Thoracic aorta (tissue), 2 donors: ENCODE measurements at regions not wholly inside any gene's neighbourhood (a gene's known extent, or its start where the extent isn't known, plus 50 kb on each side); places are given as distances from the start of the nearest gene placed in this dataset.
"Not testable (repeated sequence)": the region's sequence is repeated elsewhere in the genome, so short reads cannot be mapped to it uniquely, and the experiment has no call there.

Source experiments
- ATAC-seq: fragments of 150-250 bp; one replicate; pipeline ENCODE4 v1.8.0; 2017; ENCODE audit warnings: low read depth; ENCODE audit not compliant: insufficient number of reproducible peaks, low FRiP score
- DNase-seq: peaks from one replicate; pipeline ENCODE4 v3.0.0-alpha.2; 2020; ENCODE audit warnings: low spot score
- H3K27ac ChIP-seq, 2 donors: fragments of 200-600 bp; sonication (generic); 1 replicate in 1 of 2; 2 replicates in 1 of 2; pipeline ENCODE4 v1.5.1; 2016; ENCODE audit warnings: mild to moderate bottlenecking in 2 of 2, moderate library complexity in 2 of 2
- H3K27me3 ChIP-seq: fragments of 200-600 bp; sonication (generic); replicated peaks from 2 replicates; pipeline ENCODE4 v1.6.0; 2016; ENCODE audit warnings: mild to moderate bottlenecking; ENCODE audit not compliant: insufficient read depth
- H3K36me3 ChIP-seq: fragments of 200-600 bp; sonication (generic); one replicate; pipeline ENCODE4 v1.5.1; 2016
- H3K4me1 ChIP-seq, 2 donors: fragments of 200-600 bp; sonication (generic); 1 replicate in 1 of 2; 2 replicates in 1 of 2; pipeline versions ENCODE4 v1.5.1 to v1.6.0; 2016; ENCODE audit warnings: low read depth in 2 of 2, mild to moderate bottlenecking in 1 of 2; ENCODE audit not compliant: control insufficient read depth in 1 of 2
- H3K4me3 ChIP-seq: fragments of 200-600 bp; sonication (generic); 2 replicates; pipeline ENCODE4 v1.5.1; 2016; ENCODE audit warnings: mild to moderate bottlenecking
- H3K9me3 ChIP-seq: fragments of 200-600 bp; sonication (generic); 2 replicates; pipeline ENCODE4 v1.5.1; 2016
- TF ChIP-seq, protein P1 (sequence below): fragments of 200-600 bp; sonication (generic); IDR thresholded peaks from one replicate; pipeline ENCODE4 v1.5.1; 2019; ENCODE audit warnings: antibody characterized with exemption

DNA sequence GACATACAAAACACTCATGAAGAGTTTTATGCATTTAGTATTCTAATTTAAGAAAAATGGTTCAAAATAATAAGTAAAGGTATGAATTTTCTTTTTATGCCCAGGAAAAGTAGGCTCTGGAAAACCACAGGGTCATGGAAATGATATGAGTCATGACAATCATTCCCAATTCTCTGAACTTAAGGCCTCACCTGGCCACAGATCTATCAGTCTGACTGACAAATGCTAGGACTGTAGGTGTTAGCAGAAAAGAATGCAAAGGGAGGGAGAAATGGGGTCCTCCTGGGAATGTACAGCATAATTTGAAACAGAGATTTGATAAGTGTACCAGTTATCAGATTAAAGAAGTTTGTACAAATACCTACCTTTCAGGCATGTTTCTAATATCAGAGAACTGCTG, 270.5 kb upstream of the ARSJ start:
- no peak overlapping the region for H3K27ac ChIP-seq
- H3K36me3 ChIP-seq = no peaks in the 10 kb centered on the region
- H3K27me3 ChIP-seq = no peaks in the 10 kb centered on the region
- DNase-seq (no peak), ATAC-seq (no peak)
- H3K4me1 ChIP-seq = no peaks in the 10 kb centered on the region
- no peaks in the 10 kb centered on the region for H3K9me3 ChIP-seq
- TF ChIP-seq, protein P1, sequence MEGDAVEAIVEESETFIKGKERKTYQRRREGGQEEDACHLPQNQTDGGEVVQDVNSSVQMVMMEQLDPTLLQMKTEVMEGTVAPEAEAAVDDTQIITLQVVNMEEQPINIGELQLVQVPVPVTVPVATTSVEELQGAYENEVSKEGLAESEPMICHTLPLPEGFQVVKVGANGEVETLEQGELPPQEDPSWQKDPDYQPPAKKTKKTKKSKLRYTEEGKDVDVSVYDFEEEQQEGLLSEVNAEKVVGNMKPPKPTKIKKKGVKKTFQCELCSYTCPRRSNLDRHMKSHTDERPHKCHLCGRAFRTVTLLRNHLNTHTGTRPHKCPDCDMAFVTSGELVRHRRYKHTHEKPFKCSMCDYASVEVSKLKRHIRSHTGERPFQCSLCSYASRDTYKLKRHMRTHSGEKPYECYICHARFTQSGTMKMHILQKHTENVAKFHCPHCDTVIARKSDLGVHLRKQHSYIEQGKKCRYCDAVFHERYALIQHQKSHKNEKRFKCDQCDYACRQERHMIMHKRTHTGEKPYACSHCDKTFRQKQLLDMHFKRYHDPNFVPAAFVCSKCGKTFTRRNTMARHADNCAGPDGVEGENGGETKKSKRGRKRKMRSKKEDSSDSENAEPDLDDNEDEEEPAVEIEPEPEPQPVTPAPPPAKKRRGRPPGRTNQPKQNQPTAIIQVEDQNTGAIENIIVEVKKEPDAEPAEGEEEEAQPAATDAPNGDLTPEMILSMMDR = no peak
- no peak overlapping the region for H3K4me3 ChIP-seq

DNA sequence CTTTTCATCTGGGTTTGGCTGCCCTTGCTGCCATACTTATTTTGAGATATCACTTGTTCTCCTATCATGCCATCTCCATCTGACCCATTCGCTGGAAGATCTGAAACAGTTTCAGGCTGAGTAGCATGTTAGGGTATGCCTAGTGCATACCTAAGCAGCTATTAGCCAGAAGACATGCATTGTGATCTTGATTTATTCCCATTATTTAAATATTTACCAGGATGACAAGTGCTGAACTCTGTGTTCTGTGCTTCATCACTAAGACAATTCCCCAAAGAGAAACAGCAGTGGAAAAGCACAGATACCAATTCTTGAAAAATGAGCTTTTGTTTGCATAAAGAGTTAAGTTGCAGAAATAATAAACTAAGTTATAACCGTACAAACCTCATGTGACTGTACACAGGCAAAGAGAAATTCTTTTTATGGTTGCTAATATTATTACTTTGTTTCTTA, 271.0 kb upstream of the ARSJ start:
- ATAC-seq (no peak), DNase-seq (no peak)
- Histone ChIP-seq H3K9me3 (no peaks in the 10 kb centered on the region), H3K27ac (no peak overlapping the region), H3K4me1 (no peaks in the 10 kb centered on the region), H3K27me3 (no peaks in the 10 kb centered on the region), H3K4me3 (no peak overlapping the region), H3K36me3 (no peaks in the 10 kb centered on the region)
- TF ChIP-seq, protein P1 = no peak

DNA sequence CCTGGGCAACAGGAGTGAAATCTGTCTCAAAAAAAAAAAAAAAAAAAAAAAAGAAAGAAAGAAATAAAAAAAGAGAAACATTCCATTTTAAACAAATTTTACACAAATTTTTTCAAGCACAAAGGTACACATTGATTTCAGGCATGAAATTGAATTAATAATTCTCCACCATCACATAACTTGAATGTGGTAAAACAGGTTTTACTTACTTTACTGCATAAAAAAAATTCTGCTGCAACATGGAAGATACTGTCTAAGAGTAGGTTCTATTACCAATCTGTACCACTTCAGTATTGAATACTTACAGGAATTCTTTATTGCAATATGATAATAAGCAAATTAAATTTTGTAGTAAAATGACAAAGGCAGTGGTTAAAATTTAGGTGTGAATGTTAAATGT, 271.6 kb upstream of the ARSJ start:
- Histone ChIP-seq H3K27me3 (no peaks in the 10 kb centered on the region), H3K36me3 (no peaks in the 10 kb centered on the region), H3K9me3 (no peaks in the 10 kb centered on the region), H3K4me3 (no peak overlapping the region), H3K4me1 (no peaks in the 10 kb centered on the region), H3K27ac (no peak overlapping the region)
- no peak for DNase-seq
- ATAC-seq = no peak
- TF ChIP-seq, protein P1 = no peak

DNA sequence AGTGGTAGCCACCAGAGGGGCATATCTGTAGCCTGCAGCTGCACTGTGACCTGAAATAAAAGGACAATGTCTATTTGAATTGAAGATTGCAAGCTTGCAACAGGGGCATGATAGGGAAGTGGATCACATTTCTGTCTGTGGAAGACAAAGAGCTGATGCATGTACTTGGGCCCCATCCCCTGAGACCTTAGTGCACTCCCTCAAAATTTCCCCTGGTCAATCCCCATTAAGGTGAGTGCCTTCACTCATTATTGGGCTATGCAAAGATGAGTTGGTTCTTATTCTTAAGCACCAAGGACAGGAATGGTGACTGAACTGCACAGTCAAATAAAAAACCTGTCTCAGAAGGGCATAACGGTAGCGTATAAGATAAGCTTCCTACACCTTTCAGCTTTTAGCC, 273.1 kb upstream of the ARSJ start:
- no peaks in the 10 kb centered on the region for H3K4me1 ChIP-seq
- no peaks in the 10 kb centered on the region for H3K9me3 ChIP-seq
- H3K27ac ChIP-seq = no peak overlapping the region
- no peaks in the 10 kb centered on the region for H3K36me3 ChIP-seq
- H3K4me3 ChIP-seq = no peak overlapping the region
- no peaks in the 10 kb centered on the region for H3K27me3 ChIP-seq
- DNase-seq (no peak), ATAC-seq (no peak)
- TF ChIP-seq, protein P1 = no peak

DNA sequence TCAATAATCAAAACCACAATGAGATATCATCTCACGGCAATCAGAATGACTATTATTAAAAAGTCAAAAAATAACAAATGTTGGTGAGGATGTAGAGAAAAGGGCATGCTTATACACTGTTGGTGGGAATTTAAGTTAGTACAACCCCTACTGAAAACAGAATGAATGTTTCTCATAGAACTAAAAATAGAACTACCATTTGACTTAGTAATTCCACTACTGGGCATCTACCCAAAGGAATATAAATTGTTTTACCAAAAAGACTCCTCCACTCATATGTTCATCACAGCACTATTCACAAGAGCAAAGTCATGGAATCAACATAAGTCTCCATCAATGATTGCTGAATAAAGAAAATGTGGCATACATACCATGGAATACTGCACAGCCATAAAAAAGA, 278.1 kb upstream of the ARSJ start:
- no peaks in the 10 kb centered on the region for H3K36me3 ChIP-seq
- ATAC-seq (no peak), DNase-seq (no peak)
- H3K27ac ChIP-seq = no peak overlapping the region
- TF ChIP-seq, protein P1 = no peak
- H3K4me3 ChIP-seq = no peak overlapping the region
- H3K9me3 ChIP-seq = no peaks in the 10 kb centered on the region
- H3K4me1 ChIP-seq = no peaks in the 10 kb centered on the region
- no peaks in the 10 kb centered on the region for H3K27me3 ChIP-seq

DNA sequence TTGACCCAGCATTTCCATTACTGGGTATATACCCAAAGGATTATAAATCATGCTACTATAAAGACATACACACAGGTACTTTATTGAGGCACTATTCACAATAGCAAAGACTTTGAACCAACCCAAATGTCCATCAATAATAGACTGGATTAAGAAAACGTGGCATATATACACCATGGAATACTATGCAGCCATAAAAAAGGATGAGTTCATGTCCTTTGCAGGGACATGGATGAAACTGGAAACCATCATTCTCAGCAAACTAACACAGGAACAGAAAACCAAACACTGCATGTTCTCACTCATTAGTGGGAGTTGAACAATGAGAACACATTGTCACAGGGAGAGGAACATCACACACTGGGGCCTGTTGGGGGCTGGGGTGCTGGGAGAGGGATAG, 283.0 kb upstream of the ARSJ start:
- not testable (repeated sequence) for ATAC-seq, H3K27ac ChIP-seq, DNase-seq, H3K4me3 ChIP-seq, H3K36me3 ChIP-seq, H3K9me3 ChIP-seq, H3K27me3 ChIP-seq
- peaks cover 9 to 16% of the 10 kb centered on the region in 2 donors for H3K4me1 ChIP-seq
